GM19397 (cell line): ENCODE measurements at regions not wholly inside any gene's neighbourhood (a gene's known extent, or its start where the extent isn't known, plus 50 kb on each side); places are given as distances from the start of the nearest gene placed in this dataset.
"Not testable (repeated sequence)": the region's sequence is repeated elsewhere in the genome, so short reads cannot be mapped to it uniquely, and the experiment has no call there.

ENCODE experiments used
- ATAC-seq: cut with Tn5 transposase; IDR thresholded peaks from one replicate; pipeline ENCODE4 v1.9.1; 2021; ENCODE audit warnings: mild to moderate bottlenecking, moderate library complexity; ENCODE audit not compliant: unreplicated experiment

DNA sequence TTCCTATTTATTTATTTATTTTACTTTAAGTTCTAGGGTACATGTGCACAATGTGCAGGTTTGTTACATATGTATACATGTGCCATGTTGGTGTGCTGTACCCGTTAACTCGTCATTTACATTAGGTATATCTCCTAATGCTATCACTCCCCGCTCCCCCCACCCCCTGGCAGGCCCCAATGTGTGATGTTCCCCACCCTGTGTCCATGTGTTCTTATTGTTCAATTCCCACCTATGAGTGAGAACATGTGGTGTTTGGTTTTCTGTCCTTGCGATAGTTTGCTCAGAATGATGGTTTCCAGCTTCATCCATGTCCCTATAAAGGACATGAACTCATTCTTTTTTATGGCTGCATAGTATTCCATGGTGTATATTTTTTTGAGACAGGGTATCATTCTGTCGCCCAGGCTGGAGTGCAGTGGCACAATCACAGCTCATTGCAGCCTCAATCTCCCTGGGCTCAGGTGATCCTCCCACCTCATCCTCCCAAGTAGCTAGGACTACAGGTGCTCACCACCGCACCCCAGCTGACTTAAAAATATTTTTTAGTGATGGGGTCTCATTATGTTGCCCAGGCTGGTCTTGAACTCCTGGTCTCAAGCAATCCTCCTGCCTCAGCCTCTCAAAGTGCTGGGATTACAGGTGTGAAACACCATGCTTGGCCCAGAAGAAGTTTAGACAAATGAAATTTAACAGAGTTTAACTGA, 140.6 kb downstream of the NPIPB5 start:
- ATAC-seq: not testable (repeated sequence)

DNA sequence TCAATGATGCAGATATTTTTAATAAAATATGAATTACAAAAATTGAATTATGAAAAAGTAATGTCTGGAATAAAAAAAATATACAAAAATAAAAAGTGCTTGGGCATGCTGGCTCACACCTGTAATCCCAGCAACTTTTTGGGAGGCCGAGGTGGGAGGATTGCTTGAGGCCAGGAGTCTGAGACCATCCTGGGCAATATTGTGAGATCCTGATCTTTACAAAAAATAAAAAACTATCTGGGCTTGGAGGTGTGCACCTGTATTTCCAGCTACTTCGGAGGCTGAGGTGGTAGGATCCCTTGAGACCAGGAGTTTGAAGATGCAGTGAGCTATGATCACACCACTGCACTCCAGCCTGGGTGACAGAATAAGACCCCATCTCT, 141.8 kb downstream of the NPIPB5 start:
- no peak for ATAC-seq

DNA sequence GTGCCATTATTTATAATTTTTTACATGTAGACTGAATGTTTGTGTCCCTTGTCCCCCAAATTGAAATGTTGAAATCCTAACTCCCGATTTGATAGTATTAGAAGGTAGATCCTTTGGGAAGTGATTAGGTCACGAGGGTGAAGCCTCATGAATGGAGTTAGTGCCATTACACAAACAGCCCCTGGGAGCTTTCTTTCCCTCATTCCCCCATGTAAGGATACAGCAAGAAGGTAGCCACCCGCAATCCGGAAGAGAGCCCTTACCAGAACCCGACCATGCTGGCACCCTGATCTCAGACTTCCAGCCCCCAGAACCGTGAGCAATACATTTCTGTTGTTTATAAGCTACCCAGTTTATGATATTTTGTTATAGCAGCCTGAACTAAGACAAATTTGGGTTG, 143.2 kb downstream of the NPIPB5 start:
- no peak for ATAC-seq

DNA sequence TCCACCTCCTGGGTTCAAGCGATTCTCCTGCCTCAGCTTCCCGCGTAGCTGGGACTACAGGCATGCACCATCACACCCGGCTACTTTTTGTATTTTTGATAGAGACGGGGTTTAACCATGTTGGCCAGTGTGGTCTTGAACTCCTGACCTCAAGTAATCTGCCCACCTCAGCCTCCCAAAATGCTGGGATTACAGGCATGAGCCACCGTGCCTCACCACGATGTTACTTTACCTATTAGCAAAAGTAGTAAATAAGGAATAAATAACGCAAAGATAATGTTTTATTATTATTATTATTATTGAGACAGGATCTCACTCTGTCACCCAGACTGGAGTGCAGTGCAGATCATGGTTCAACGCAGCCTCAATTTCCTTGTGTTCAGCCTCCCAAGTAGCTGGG, 145.9 kb downstream of the NPIPB5 start:
- not testable (repeated sequence) for ATAC-seq

DNA sequence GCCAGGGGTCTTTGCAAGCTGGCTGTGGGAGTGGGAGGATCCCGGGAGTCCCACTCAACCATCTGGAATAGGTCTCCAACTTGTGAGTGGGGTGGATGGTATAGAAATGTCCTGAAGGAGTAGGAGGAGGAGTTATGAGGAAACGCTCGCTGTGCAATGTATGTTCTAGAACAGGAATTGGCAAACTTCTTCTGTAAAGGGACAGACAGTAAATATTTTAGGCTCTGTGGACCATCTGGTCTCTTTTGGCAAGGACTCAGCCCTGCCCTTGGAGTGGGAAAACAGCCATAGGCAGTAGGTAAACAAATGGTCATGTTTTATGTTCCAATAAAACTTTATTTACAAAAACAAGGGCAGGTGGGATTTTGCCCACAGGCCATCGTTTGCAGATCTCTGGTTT, 149.2 kb downstream of the NPIPB5 start:
- ATAC-seq: no peak

DNA sequence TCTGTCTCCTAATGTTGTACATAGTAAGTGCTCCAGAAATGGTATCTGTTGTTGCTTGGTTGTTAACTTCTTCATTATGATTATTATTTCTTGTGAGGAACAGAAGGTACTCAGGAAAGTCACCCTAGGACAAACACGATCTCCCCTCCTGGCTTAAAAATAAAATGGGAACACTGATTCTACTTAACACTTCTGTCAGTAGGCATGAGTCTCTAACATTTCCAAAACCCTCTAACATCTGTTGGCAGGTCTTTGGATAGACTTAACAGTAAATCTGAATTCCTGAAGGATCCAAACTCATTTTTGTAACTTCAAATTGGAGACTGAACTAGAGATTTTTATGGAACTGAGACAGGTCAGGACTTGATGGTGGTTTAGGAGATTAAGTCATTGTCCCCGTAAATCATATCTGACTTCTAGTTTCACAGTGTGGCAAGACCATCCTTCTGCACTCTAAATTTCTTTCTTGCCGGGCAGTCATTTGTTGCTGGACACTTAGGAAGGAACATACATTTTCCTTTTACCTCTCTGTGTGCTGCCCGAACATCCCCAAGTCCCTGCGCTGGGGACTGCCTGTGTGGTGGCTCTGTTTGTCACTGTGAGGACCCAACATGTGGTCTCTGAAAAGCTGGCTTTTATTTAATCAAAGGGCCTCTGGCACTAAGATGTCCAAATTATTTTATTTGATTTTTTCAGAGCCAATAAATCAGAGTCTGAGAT, 149.9 kb downstream of the NPIPB5 start:
- ATAC-seq: no peak

DNA sequence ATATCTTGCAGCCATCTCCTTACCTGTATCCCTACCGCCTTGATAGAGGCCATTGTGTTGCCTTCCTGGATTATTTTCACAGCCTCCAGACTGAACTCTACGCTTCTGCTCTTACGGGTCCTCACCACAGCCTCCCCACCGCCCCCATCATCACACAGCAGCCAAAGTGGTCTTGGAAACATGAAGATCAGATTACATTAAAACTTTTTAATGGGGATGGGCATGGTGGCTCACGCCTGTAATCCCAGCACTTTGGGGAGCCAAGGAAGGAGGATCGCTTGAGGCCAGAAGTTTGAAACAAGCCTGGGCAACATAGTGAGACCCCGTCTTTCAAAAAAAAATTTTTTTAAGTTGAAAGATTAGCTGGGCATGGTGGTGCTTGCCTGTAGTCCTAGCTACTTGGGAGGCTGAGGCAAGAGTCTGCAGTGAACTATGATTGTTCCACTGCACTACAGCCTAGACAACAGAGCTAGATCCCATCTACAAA, 150.5 kb downstream of the NPIPB5 start:
- no peak for ATAC-seq

DNA sequence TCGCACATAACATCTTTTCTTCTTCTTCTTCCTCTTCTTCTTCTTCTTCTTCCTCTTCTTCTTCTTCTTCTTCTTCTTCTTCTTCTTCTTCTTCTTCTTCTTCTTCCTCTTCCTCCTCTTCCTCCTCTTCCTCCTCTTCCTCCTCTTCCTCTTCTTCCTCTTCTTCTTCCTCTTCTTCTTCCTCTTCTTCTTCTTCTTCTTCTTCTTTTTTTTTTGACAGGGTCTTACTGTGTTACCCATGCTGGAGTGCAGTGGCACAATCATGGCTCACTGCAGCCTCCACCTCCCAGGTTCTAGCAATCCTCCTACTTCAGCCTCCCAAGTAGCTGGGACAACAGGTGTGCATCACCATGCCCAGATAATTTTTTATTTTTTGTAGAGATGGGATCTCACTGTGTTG, 151.0 kb upstream of the HS3ST2 start:
- ATAC-seq: not testable (repeated sequence)

DNA sequence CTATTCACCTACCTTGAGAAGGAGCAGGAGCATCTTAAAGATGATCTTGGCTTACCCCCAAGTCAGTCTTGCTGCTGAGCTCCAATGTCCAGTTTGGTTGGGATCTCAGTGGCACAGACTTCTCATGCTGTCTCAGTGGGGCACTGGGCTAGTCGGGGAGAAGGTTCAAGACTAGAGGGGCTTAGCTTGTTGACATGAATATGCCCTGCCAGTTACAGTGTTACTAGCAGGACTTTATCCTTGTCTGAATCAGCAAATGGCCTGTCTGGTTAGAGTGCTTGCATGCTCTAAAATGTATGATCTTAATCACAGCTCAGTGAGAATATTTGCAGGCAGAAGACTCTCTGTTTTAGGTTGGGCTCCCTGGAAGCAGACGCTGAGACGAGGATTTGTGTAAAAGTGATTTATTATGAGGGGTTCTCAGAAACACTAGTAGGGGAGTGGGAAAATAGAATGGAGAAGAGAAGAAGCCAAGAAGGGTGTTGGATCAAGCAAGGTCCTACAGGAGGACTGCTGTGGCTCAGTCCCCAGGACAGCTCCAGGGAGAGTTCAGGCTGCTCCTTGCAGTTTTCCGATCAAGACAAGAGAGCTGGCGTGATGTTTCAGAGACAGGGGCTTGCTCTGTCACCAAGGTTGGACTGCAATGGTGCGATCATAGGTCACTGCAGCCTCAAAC, 150.4 kb upstream of the HS3ST2 start:
- no peak for ATAC-seq

DNA sequence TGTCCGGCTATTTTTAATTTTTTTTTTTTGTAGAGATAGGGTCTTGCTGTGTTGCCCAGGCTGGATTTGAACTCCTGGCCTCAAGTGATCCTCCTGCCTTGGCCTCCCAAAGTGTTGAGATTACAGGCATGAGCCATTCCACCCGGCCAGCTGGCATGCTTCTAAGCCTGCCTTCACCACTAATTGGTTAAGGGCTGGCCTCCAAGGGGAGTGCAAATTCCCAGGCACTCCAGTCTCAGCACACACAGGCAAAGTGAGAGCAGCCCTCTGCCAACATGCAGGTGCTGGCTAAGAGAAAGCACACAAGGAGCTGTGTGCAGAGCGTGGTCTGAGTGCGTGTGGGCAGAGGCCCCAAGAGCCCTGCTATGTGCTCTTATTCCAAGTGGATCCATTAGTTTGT, 149.8 kb upstream of the HS3ST2 start:
- no peak for ATAC-seq

DNA sequence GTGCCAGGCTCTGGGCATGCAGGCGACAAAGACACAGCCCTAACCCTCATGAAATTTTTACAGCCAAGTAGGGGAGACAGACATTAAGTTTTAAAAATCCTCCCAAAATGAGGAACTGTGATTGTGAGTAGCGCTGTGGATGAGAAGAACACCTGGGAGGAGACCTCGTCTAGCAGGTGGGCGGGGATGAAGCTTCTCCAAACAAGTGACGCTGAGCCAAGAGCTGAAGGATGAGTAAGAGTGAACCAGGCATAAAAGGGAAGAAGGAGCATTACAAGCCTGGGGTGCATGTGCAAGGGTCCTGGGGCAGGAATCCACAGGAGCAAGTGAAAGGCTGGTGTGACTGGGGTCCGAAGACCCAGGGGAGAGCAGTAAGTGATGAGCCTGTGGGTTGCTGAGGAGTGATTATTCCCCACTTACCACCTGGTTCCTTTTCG, 149.4 kb upstream of the HS3ST2 start:
- no peak for ATAC-seq

DNA sequence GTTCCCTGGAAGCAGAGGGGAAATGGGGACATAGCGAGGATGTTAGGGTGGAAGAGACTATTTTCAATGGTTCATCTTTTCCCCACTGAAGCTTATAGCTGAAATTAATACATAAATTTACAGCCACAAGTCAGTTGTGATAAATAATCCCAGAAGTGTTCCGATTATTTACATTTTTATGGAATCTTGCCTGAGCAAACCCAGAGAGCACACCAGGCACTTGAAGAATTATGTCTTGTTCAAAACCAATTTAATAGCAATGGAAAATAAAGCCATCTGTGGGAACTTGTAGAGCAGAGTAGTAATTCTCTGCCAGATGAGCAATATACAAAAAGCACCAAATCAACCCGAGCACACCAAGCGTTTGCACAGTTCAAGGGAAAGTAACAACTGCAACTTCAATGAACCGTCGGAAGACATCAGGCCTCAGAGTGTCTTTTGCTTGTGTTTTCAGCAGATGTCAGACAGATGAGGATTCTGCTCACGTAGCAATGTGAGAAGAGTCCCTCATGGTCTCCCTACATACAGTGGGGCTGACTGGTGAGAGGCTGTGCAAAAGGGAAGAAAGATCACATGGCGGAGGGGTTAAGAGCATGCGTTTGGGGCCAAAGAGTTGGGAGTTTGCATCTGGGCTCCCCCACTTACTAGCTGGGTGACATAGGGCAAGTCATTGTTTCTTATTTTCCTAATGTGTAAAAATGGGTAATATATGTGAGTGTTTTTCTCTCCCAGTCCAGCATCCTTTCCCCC, 148.7 kb upstream of the HS3ST2 start:
- no peak for ATAC-seq

DNA sequence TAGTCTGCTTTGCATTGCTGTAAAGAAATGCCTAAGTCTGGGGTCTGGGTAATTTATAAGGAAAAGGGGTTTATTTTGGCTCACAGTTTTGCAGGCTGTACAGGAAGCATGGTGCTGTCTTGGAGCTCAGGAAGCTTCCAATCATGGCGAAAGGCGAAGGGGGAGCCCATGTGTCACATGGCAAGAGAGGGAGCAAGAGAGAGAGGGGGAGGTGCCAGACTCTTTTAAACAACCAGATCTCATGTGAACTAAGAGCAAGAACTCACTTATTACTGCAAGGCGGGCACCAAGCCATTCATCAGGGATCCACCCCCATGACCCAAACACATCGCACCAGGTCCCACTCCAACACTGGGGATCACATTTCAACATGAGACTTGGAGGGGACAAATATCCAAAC, 148.2 kb upstream of the HS3ST2 start:
- ATAC-seq: no peak

DNA sequence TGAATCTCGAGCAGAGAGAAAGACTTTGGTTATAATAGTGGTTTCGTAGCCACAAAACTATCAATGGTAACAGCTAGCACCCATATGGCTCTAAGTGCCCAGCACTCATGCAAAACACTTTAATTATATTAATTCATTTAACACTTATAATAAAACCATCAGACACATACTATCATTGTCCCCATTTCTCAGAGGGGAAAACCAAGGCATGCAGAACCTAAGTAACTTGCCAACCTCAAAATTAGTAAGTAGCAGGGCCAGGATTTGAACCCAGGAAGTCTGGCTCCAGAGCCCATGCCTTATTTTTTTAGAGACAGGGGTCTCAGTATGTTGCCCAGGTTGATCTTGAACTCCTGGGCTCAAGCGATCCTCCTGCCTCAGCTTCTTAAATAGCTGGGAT, 145.6 kb upstream of the HS3ST2 start:
- no peak for ATAC-seq

DNA sequence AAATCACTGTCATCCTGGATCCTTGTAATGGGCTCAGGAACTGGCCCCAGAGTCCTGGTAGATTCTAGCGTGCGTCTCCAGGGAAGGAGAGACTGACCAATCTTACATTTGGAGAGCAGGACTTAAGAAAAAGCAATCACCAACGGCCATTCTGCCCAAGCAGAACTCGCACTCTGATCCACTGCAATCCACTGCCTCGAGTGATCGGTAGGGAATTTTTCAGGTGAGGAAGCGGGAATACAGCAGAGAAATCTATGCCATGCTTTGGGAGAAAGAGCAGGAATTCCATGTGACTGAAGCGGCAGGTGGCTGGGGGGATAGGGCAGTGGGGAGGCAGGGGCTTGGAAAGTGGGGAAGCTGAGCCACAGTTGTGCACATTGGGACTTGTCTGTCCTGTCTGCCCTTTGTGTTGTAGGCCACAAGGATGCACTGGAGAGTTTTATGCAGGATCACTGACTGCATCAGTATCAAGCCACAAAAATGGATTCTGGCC, 143.9 kb upstream of the HS3ST2 start:
- ATAC-seq: no peak

DNA sequence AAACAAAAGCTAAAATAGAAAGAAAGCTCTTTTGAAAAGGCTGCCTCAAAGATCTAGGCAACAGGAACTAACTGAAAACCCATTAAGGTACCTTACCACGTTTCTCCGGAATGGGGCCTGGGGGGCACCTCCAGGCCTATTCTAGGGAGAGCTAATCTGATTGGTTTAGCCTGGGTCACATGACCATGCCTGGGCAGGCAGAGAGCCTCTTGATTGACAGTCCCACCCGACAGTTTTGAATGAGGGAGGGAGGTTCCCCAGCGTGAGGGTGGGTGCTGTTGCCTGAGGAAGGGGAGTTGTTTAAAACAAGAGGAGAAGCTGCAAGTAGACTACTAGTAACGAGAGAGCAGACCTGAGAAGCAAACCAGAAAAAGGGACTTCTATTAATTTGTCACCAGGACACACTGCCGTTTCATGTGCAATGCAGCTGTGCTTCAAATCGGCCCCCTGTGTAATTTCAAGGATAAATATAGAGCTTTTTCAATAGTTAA, 143.4 kb upstream of the HS3ST2 start:
- no peak for ATAC-seq

DNA sequence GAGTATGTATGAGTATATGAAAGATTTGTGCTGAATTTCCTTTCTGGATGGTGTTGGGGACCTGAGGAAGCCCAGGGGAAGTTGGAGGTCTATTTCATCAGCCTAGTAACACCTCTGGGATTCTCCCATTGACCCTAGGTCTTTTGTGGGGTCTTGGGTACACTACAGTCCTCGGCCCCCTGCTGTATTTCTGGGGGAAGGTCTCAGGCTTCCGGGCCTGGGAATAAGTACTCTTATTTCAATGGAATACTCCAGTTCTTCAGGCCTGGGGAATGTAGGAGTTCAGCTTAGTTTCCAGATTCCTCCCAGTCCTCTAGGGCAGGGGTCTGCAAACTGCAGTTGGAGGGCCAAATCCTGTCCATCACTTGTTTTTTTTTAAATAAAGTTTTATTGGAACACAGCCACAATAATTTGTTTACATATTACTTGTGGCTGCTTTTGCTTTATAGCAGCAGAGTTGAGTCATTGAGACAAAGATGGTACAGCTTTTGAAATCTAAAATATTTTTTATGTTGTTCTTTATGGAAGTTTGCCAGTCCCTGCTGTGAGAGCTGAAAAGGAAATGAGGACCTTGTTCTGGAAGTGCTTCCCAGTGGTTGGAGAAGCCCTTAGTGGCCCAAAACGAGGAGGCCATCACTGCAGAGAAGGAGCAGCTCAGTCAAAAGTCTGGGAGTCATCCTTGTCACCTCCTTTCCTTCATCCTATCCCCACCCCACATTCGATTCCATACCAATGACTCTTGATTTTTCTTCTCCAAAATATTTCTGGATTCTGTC, 142.5 kb upstream of the HS3ST2 start:
- ATAC-seq: no peak

DNA sequence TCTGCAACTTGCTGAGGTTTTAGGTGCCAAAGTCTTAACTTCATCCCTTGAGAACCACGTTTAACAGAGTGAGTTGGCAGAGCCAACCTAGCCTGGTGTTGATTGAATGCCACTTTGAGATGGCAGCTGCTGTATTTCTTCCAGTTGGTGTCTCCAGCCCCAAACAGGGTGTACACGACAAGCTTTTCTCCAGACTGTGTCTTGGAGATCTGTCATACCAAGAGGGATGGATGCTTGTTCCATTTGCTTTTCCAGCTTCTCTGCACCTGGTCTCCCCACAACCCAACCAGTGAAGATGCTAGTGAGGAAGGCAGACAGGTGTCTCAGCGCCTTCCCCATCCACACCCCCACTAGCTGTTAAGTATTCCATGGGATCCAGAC, 141.1 kb upstream of the HS3ST2 start:
- ATAC-seq: no peak

DNA sequence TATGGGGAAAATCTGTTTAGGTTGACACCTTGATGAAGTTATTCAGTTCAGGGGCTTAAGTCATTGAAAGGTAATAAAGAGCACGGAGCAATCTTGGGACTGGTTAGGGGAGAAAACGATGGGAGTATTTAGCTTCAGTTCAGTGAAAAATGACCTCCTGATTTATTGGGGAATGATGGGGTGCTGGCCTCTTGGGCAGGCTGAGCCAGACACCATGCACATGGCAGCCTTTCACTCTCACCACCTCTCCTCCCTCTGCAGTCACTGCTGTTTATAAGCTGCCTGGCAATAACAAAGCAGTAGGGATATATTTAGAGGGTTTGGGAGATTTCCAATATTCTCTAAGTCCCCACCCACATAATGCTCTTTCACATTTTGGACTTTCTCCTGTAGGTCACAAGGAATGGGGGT, 140.5 kb upstream of the HS3ST2 start:
- ATAC-seq: no peak

DNA sequence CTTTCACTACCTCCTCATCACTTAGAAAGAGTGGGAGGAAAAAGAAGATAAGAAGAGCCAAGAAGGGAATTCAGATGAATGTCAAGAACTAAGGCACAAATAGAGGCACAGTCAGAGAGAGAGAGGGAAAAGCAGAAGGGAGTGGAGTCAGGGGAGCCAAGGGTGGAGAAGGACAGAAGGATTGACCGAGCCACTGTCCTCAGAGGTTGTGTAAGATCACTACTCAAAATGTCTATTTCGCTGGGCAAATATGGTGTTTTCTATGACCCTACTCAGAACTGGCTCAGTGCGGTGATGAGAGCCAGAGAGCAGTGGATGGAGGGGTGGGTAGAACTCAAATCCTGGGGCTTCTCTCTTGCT, 139.2 kb upstream of the HS3ST2 start:
- ATAC-seq: no peak
